ENCODE measurements at regions not wholly inside any gene's neighbourhood (a gene's known extent, or its start where the extent isn't known, plus 50 kb on each side); places are given as distances from the start of the nearest gene placed in this dataset.

- no peak for DNase-seq (ENCODE audit: extremely low read depth, low read depth)
Observed at GRCh38 chr7:17678896-17679295, 261.4 kb downstream of the SNX13 start.

- DNase-seq (ENCODE audit: extremely low read depth, low read depth) = no peak
Observed at GRCh38 chr7:17679458-17679857, 260.8 kb downstream of the SNX13 start.

DNA sequence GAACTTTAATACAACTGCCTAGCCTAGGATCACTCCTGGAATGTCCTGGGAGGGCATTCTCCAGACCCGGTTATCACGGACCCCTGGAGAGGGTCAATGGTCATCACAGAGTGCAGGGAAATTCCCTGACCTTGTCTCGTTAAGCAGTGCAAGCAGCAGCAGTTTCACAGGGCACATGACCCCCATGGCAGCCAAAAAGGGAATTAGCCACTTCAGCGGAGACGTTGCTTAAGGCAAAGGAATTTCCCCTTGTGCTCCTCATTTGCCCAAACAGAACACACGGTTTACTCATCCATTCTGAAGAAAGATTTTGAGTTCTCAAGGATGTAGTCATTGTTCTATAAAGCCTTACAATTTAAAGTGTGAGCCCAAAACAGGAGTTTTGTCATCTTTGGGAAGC is 260.3 kb downstream of the SNX13 start:
- no peak for DNase-seq (ENCODE audit: extremely low read depth, low read depth)

- peak; percentile 60 for DNase-seq (ENCODE audit: extremely low read depth, low read depth)
Observed at GRCh38 chr7:17680943-17681351, 259.3 kb downstream of the SNX13 start.

DNA sequence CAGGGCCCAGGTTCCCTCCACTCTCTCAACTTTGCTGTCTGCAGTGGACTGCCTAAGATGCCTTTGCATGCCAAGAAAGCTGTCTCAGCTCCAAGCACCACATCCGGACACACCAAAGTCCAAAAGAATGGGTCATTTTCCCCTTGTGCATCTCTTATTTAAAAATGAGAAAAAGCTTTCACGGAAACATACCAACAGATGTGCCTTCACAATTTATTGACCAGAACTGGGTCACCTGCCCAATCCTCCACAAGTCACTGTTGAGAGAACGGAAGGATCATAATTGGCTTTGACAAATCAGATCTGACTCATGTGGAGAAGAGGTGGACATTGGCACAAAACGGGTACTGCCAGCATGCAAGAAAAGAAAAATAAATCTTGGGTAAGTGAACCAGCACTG is 258.3 kb downstream of the SNX13 start:
- DNase-seq (ENCODE audit: extremely low read depth, low read depth) = no peak

GRCh38 chr7:17682586-17682985 is 257.7 kb downstream of the SNX13 start:
- no peak for DNase-seq (ENCODE audit: extremely low read depth, low read depth)

DNA sequence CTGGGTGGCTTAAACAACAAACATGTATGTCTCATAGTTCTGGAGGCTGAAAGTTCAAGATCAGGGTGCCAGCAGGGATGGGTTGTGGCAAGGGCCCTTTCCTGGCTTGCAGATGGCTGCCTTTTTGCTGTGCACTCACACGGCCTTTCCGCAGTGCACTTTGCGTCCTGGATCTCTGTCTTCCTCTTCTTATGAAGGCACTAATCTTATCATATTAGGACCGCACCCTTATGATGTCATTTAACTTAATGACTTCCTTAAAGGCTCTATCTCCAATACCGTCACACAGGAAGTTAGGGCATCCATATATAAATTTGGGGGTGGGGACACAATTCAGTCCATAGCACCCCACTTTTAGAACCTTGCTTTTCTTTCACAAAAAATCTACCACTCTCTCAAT is 255.2 kb downstream of the SNX13 start:
- no peak for DNase-seq (ENCODE audit: extremely low read depth, low read depth)

- DNase-seq (ENCODE audit: extremely low read depth, low read depth) = no peak
Observed at GRCh38 chr7:17687361-17687760, 252.9 kb downstream of the SNX13 start.

- no peak for DNase-seq (ENCODE audit: extremely low read depth, low read depth)
Observed at GRCh38 chr7:17689361-17689902, 250.9 kb downstream of the SNX13 start.

DNA sequence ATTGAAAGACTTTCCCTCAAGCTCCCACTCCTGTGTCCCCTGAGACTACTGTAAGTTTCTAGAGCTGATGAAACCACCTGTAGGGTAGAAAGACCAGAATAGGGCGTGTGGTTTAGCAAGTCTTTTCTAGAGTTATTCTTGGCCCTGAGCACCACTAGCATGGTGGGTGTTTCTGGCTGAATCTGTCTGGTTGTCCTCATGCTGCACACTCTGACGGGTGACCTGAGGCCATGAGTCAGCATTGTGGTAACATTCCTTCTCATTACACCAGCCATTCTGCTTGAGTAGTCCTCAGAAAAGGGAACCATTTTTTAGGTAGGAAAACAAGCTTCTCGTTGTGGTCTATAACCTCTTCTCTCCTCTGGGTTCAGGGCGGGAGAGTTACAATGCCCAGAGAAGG is 250.3 kb downstream of the SNX13 start:
- DNase-seq (ENCODE audit: extremely low read depth, low read depth) = peak; percentile 76

GRCh38 chr7:17696422-17696821 is 243.9 kb downstream of the SNX13 start:
- peak; percentile 98 for DNase-seq (ENCODE audit: extremely low read depth, low read depth)

GRCh38 chr7:17697128-17697881 is 243.0 kb downstream of the SNX13 start:
- no peak for DNase-seq (ENCODE audit: extremely low read depth, low read depth)

DNA sequence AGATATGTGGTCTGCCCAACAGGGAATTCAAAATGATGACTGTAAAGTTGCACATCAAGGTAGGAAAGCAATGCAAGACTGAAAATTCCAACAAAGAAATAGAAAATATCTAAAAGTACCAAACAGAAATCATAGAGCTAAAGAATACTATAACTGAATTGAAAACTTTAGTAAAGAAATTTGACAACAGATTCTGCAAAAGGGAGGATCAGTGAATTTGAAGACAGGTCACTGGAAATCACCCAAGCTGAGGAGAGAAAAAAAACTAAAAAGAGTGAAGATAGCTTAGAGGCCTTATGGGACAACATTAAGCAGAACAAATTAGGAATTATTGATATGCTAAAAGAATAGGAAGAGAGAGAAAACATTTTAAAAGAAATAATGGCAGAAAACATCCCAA is 240.6 kb downstream of the SNX13 start:
- DNase-seq (ENCODE audit: extremely low read depth, low read depth) = no peak

DNA sequence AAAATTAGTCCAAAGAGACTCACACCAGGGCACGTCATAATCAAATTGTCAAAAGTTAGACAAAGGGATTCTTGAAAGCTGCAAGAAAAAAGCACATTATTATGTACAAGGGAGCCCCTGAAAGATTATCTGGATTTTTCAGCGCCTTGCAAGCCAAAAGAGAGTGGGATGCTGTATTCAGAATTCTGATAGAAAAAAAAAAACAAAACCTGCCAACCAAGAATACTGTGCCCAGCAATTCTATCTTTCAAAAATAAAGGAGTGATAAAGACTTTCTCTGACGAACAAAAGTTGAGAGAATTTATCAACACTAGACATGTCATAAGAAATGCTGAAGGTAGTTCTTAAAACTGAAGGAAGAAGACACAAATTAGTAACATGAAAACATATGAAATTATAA is 240.2 kb downstream of the SNX13 start:
- no peak for DNase-seq (ENCODE audit: extremely low read depth, low read depth)

DNA sequence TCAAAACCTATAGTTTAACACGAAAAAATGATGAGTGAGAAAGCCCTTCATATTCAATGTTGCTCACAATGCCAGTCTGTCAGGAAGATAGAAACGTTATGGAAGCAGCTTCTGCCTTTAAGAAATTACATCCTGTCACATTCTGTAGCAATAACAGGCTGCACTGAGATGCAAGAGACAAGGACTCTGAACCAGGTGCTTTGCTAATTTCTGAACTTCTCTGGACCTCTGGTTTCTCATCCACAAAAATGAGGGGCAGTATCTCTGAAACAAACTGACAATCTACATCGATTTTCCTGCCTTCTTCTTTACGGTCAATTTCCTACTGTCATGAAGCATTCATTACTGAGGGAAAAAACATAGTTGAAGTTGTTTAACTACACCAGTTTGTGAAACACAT is 234.0 kb downstream of the SNX13 start:
- DNase-seq (ENCODE audit: extremely low read depth, low read depth) = no peak

DNA sequence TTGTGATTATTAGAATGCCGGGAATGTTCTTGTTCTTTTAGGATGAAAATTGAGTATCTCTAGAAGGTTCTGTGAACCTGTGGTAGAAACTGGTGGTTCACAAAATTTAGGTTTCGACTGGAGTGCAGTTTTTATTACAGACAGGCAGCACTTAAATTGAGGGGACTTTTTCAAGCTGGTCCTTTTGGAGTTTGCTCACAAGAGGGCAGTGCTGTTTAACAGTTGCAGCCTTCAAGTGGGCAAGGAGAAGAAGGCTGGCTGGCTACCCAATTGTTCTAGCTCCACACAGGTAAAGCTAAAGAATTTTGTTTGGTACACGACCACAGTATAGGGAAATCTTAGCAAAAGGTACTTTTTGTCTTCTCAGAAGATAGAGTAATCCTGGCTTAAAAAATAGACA is 233.6 kb downstream of the SNX13 start:
- peak; percentile 73 for DNase-seq (ENCODE audit: extremely low read depth, low read depth)

GRCh38 chr7:17709127-17709526 is 231.2 kb downstream of the SNX13 start:
- no peak for DNase-seq (ENCODE audit: extremely low read depth, low read depth)

GRCh38 chr7:17709599-17709998 is 230.7 kb downstream of the SNX13 start:
- no peak for DNase-seq (ENCODE audit: extremely low read depth, low read depth)

DNA sequence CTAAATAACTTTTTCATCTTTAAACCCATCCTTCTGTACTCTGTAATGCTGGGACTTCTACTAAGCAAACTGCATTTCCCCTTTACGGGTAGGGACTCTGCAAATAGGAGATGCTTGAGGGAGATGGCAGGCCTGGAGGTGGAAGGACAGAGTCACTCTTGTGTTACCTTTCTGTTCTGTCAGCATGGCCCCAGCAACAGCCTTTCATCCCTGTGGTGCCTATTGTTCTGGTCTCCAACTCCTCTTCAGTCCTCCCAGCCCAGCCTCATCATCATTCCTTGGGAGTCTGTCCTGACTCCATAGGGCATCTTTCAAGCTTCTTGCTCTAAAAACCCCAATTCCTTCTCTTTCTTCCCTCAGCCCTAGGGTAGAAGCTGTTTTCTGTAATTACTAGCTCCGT is 230.0 kb downstream of the SNX13 start:
- no peak for DNase-seq (ENCODE audit: extremely low read depth, low read depth)

DNA sequence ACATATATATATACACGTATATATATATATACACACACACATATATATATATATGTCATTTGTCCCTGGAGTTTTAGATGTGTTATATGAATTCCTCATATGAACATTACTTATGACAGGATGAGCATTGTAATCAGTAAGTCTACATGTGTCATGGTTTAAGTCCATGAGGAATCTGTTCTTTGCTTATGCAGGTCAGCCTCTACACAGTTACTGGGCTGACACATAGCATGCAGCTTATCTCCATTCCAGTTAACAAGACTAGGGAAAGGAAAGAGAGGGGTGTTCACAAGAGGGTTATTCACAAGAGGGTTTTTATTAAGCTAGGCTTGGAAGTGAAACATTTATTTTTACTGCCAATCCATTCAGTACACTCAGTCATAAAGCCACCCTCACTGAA is 226.7 kb downstream of the SNX13 start:
- no peak for DNase-seq (ENCODE audit: extremely low read depth, low read depth)

- DNase-seq (ENCODE audit: extremely low read depth, low read depth) = no peak
Observed at GRCh38 chr7:17716816-17717215, 223.5 kb downstream of the SNX13 start.

DNA sequence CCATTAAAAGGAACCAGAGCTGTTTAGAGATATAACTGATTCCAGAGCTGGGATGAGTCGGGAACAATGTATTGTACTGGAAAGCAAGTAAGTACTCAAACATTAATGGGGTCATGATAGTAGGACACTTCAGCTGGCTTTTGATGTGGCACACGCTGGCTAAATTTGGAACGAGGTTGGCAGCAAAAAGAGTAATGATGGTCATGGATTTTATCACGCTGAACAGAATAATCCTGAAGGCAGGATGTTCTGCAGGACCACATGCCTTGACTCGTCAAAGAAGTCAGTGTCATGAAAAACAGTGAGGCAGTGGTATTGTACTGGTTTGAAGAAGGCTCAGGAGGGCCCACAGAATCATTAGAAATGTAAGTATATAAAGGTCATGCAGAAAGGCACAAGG is 220.3 kb downstream of the SNX13 start:
- DNase-seq (ENCODE audit: extremely low read depth, low read depth) = no peak

All from NCI-H460 (cell line).